Keratinocyte (primary cell): ENCODE measurements at regions not wholly inside any gene's neighbourhood (a gene's known extent, or its start where the extent isn't known, plus 50 kb on each side); places are given as distances from the start of the nearest gene placed in this dataset.

Experiments used
- CTCF ChIP-seq, 3 experiments: IDR thresholded peaks in 1 of 3; conservative IDR thresholded peaks in 1 of 3; optimal IDR thresholded peaks in 1 of 3; 2 replicates in 2 of 3; 3 replicates in 1 of 3; pipeline versions ENCODE3 to v1.5.1; 2011; ENCODE audit warnings: low read length in 3 of 3, mild to moderate bottlenecking in 3 of 3, moderate library complexity in 2 of 3, control low read depth in 1 of 3, inconsistent platforms in 1 of 3; ENCODE audit not compliant: insufficient read depth in 2 of 3; ENCODE audit errors: extremely low read depth in 1 of 3
- EZH2 ChIP-seq: IDR thresholded peaks from one replicate; pipeline ENCODE4 v1.6.1; 2012; ENCODE audit warnings: inconsistent platforms, mild to moderate bottlenecking, low read length, moderate library complexity

GRCh38 chr14:76946753-76947077, 81.8 kb downstream of the IRF2BPL start:
- TF ChIP-seq CTCF (optimal IDR thresholded peaks at IDR 0.05 in 1 of 3, IDR thresholded peaks at IDR 0.05 in 1 of 3, conservative IDR thresholded peaks at IDR 0.05 in 1 of 3; ENCODE audit: extremely low read depth in 1 of 3, insufficient read depth in 2 of 3, low read length in 3 of 3) = no peak
- TF ChIP-seq EZH2 = no peak
